HG03521 (cell line): ENCODE measurements at regions not wholly inside any gene's neighbourhood (a gene's known extent, or its start where the extent isn't known, plus 50 kb on each side); places are given as distances from the start of the nearest gene placed in this dataset.

Experiments used
- ATAC-seq: cut with Tn5 transposase; IDR thresholded peaks from one replicate; pipeline ENCODE4 v1.9.1; 2021; ENCODE audit warnings: mild to moderate bottlenecking, moderate library complexity; ENCODE audit not compliant: unreplicated experiment

DNA sequence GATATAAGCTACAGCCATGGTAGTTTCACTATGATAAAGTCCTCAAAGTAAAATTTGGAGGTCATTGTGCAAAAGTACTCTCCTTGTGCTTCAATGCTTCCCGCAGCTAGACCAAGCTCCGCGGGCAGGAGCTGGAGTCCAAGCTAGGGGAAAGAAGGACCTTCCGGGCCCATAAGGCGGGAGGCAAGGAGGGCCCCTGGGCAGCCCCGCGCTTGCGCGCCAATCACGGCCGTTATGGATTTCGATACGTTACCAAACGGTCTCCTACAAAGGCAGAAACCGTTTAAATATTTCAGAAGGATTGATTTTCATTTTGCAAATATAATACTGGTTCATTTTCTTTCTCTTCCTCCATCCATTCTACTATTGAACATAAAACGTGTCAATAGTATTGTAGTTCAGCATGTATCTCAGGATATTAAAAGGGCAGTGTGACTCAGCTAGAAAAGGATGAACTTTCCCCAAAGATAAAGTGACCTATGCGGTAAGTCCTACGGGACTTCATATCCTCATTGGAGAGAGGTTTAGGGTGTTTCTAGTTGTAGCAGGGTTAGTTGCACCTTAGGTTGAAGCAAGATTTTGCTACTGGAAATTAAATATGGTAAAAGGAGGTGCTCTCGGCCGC is 128.0 kb downstream of the KIF20B start:
- no peak for ATAC-seq

DNA sequence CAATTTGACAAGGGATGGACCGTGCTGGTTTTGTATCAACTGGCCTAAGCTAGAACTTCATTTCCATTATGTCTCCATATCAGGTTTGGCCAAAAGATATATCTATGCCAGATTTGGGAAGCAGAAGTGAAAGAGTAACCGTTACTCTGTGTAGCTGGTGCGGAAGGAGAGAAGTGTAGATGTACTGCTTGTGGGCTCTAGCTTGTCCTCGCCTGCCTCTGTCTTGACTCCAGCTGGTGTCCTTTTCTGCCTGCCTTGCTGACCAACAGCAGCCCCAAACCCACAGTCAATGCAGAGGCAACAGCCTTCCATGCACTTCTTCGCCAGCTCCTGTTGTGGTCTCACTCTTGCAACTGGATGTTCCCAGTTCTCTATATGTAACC is 128.5 kb downstream of the KIF20B start:
- ATAC-seq, result no peak

DNA sequence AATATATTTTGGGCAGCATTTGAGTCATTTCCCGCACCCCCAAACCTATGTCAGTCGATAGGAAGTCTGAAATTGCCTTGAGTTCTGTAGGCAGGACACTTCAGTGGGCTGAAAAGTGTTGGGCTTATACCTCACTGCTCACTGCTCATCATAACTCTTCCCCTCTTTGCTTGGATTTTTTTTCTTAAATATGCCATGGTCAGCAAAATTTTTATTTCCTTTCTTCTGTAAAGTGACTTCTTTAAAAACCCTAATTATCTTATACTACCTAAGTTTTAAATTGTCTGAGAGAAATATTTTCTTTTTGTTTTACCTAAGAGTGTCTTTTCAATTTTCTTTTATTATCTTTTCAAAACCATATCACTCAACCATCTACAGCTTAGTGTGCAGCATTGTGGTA is 129.2 kb downstream of the KIF20B start:
- no peak for ATAC-seq

DNA sequence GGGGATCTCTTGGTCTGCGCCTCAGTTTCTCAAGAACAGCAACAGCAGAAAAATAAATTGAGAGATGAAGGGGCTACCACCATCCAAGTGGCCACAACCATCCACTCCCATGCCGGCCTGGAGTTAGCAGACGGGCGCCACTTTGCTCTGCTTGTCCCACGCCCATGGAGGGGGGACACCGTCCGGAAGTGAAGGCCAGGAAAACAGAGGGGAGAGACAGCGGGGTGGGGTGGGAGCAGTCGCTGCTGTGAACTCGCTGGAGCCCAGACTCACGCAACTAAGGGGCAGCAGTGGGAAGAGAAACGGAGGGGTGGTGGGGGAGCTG is 135.4 kb downstream of the KIF20B start:
- no peak for ATAC-seq

DNA sequence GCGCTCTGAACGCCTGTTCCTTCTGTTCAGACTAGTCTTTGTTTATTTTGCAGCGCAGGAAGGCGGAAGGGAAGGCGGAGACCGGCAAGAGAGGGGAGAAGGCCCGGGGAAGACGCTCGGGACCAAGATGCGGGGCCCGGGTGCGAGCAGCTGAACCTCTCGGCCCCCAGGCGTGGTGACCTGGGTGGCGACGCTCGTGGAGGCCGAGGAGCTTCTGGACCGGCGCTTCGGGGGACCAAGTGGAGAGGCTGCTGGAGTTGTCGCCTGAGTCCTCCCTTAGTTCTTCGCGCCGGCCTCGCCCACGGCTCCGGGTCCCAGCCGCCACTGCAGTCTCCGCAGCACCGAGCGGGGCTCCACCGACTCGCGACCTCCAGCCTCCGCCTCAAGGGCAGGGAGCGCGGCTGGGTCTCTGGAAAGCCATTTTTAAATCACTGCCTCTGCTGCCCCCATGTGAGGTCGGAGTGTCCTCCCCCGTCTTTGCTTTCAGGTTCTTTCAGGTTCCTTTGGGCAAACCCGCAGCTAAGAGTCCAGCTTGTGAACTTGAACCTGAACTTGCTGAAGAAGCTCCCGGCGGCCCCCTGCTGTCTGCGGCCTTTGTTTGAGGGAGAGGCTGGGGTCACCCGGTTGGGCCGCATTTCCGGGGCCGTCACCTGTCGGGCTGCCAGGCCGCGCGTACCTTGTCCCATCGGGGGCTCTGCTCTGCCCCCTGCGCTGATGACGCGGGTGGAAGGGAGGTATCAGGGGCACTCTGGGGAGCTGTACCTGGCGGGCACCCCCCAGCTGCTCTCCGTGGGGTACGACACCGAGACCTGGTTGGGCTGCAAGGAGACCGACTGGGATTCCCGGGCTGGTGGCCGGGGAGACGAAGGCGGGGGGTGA is 136.0 kb downstream of the KIF20B start:
- ATAC-seq, result peak; percentile 41

DNA sequence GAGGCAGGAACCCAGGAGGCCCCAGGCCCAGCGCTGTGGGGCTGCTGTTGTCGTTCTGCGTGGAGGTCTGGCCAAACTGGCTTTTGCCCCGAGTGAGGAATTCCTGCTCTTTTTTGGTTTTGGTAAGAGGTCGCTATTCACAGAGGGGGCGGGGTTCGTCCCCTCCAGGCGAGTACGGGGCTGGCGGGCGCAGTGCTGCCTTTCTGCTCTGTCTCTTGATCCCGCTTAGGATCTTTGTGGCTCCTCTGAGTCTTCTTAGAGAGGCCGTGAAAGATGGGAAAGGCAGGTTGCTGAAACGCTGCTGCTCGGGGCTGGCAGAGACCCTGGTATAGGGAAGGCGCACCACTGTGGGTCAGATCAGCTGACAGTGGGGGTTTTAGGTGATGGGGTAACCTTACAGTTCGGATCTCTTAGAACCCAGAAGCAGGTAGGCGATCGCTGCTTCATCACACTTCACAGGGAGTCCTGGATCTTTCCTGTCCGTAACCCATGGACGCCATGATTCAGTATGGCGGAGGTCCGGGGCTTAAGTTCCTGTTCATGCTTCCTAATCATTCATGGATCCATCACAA is 136.7 kb downstream of the KIF20B start:
- ATAC-seq, result no peak

DNA sequence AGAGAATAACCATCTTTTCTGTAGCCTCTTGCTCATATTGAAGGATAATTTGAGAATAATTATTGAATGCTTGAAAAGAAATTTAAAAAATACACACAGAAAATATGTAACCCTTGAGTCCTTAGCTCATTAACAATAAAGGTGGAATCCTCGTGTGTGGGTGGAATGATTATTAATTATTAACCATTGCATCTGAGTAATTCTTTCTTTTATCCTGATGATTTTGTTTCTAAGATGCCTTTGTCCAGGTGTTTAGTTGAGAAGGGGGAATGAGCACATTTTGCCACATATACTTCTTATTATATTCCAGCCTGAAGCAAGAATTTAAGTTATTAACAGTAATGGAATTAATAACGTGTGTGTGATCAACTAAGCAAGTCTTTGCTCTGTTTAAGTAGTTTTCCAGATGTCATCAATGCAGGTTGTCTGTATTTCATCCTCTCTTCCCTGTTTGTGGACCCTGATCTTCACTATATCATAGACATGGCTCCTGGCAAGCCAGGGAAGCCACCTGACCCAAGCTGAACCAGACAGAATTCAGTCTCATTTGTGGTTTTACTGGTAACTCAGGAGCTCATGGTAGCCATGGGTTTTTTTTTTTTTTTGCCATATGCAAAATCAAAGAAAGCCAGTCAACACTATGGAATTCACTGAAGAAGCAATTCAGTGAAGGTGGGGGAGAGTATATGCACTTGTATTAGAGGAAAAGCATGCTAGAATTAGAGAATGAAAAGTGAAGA is 144.3 kb downstream of the KIF20B start:
- no peak for ATAC-seq

DNA sequence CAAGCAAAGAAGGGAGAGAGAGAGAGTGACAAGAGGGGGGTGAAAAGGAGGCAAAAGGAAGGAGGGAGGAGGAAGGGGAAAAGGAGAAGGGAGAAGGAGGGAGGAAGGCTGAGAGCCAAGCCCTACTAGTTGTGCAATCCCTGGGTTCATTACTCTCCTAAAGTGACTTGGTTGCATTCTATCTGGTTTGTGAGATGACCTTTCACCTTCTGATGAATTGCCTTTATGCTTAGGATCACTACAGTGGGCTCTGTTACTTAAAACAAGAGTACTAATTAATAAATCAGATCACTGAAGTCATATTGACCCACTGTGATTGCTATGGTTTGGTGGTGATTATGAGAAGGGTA is 144.9 kb downstream of the KIF20B start:
- no peak for ATAC-seq

DNA sequence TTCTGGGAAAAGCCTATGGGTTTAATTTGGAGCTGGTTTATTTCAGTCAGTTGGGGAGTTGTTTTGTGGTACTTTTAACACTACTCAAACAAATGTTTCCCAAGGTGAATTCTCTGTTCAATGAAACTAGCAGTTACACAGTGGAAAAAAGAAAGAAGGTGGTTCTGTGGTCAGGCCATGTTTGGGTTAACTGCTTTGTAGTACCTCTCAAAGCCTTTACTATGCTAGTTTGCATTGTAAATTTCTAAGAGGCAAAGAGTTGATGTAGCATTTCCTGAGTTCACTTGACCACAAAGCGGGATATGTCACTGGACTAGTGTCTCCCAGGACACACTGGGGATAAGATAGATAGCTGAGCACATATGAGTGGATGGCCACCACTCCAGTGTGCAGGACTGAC is 145.4 kb downstream of the KIF20B start:
- ATAC-seq, result no peak

DNA sequence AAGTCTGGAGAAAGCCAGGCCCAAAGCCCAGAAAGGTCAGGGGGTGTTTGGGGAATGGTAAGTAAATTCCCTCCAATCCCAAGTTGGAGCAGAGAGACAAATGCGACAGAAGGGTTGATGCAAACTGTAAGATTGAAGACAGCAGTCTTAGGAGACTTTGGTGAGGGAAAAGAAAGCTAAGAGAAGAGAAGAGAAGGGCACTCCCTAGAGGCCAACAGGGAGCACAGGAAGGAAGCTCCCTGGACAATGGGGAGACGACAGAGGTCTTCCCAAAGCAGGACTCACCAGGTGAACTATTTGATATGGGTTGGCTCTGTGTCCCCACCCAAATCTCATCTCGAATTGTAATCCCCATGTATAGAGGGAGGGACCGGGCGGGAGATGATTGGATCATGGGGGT is 151.5 kb downstream of the KIF20B start:
- ATAC-seq, result no peak

DNA sequence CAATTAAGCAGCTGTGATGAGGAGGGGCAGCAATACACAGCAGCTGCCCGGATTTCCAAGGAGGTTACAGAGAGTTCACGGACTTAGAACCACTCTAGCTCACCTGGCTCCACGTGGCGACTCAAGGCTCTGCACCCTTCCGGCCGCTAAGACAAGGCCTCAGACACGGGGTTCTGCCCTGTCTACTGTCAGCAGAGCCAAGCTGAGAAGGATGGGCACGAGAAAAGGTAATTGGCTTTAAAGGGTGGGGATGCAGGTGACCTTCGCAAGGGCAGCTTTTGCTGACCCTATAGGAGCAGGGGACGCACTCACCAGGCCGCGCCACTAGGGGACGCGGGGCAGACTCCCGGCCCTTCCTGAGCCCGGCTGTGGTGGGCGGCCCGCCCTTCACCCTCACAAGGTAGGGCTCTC is 152.4 kb downstream of the KIF20B start:
- ATAC-seq, result no peak

DNA sequence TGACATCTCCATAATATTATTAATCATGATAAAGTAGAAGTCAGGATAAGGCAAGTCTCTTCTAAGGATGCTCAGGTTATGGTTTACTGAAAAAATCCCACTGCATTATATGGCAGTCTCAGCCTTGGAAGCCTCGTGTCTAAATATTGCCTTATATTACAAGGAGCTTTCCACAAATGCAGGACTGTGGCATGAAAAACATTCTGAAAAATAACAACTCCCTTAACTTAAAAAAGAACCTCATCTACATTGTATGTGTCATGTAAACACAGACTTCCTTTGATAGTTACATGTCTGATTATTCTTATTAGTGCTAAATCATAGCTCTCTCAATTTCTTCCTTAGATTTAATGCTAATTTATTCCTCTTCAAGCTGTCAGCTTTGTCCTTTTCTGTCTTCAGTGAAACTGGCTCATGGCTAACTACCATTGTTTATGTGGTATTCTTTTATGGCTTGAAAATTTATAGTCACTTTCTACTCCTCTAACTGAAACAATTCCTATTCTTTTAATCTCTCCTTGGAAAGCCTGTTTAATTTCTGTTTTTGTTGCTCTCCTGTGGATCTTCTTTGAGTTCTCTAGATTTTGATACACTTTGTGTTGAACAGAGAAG is 156.1 kb downstream of the KIF20B start:
- no peak for ATAC-seq

DNA sequence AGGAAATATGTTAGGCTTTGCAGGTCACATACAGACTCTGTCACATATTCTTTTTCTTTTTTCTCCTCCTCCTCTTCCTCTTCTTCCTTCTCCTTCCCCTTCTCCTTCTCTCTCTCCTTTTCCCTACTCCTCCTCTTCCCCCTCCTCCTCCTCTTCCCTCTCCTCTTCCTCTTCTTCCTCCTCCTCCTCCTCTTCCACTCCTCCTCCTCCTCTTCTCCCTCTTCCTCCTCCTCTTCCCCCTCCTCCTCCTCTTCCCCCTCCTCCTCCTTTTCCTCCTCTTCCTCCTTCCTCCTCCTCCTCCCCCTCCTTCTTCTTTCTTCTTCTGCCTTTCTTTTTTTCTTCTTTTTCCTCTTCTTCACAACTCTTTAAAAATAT is 159.8 kb downstream of the KIF20B start:
- ATAC-seq, result no peak

DNA sequence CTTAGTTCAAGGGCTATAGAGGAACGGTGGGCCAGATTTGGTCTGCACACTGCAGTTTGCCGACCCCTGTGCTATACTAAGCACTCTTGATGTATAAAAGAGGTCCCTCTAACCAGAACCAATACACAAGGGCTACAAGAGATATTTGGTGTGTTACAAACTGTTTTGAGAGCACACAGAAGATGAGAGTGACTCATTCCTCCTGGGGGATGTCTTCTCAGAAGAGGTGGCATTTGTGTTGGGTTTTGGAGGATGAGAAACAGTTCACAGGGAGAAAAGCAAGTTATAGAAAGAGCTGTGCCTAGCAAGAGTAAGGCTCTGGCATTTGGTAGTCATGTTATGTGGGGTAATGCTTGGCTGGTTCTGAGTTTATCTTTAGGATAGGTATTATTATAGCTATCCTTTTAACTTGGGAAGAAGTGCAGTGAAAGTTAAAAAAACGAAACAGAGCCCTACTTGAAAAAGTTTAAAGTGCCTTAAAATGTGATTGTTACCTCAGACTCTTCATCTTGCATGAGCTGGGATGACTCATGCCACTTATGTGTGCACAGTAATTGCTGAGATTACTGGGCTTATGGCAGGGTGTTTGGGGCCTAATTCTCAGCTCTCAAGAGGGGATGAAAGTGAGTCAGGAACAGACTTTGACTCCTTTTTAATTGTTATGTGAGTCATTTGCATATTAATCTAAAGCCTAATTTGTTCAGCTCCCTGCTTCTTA is 160.4 kb downstream of the KIF20B start:
- no peak for ATAC-seq

DNA sequence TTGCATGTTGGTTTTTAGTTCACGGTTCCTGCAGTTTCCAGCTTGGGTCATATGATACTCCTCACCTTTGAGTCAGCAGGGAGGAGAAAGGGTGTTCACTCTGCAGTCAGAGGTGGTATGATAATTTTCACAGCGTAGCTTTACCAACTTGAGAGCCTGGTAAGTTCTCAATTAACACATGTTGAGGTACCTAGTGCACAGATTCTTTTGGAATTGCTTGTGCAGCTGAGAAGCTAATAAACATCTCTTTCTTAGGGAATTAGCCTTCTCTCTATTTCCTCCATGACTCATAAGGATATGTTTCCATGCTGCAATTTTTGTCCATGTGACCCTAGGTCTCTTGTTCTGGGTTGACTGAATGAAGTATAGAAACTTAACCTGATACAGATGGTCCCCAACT is 166.6 kb downstream of the KIF20B start:
- no peak for ATAC-seq

DNA sequence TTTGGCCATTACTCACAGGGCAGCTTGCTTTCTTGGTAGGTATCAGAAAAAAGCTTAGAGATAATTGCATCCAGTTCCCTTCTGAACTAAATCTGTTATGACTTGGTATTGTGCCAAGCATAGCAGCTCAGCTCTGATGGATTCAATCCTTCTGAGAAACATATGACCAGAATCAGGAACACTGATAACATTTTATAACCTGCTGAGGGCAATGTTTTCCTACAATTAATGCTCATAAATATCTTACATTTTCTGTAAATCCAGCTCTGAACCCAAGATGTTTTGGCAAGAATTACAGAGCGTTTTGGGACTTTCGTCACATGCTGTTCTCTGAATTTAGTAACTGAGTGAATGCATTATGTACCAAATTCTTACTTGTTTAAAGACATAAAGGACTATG is 167.8 kb downstream of the KIF20B start:
- ATAC-seq, result no peak

DNA sequence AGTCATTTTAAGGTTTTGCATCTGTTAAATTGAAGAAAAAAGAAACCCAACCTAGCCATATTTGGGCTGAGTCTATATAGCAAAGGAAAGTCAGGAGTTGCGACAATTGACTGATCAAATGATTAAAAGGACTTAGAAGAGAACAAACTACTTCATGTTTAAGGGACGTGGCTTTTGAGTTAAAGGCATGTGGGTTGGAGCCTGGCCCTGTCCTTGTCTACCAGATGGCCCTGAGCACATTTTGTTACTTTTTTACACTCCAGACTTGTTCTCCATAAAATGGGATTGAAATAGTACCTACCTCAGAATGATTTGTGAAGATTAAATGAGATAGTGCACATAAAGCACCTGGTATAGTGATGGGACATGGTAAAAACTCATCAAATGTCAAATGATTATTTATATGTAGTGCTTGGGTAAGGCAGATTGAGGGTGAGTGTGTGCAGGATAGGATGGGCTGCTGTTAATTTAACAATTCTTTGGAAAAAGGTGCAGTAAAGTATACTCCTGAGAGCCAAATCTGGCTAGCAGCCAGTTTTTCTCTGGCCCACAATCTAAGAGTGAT is 168.3 kb downstream of the KIF20B start:
- no peak for ATAC-seq

DNA sequence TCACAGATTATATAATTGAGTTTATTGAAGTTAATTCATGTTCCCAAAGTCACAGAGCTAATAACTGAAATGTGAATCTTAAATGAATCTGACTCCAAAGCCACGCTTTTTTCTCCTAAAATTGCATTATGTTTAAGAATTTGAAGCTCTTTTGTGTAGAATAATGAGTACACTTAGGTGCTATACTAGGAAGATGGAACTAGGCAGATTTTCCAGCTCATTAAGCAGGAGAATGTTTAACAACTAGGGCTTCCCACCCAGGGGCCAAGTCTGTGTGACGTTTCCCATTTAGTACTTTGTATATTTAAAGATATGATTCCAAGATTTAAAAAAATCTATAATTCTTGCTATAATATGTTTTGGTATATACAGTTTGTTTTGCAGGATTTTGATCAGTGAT is 169.5 kb downstream of the KIF20B start:
- ATAC-seq, result no peak

DNA sequence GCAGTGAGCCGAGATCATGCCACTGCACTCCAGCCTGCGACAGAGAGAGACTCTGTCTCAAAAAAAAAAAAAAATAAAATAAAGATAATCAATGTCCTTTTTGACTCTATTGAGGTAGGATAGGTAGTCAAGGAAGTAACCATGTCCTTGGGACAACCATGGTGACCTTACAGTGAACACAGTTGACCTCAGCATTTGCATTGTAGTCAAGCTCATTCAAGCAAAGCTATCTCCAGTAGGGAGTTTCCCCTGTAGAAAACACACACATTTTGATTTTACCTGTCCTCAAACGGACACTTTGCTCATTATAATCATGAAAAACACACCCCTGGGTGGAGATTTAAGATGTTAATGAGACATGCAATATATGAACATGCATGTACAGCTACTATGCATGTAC is 171.7 kb downstream of the KIF20B start:
- ATAC-seq, result no peak

DNA sequence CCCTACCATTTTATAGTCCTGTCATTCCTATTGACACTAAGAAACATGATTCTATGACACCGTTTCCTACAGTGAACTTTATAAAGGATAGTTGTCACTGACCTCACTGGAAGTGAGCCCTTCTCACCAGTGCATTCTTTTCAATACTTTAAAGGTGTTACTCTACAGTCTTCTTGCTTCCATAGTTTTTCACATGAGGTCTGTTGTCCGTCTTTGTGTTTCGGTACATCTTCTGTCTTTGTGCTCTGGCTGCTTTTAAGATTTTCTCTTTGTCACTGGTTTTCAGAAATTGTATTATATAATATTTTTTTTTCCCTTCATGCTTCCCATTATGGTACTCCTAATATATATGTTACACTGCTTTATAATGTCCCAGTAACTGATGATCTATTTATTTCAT is 174.2 kb downstream of the KIF20B start:
- ATAC-seq, result no peak

DNA sequence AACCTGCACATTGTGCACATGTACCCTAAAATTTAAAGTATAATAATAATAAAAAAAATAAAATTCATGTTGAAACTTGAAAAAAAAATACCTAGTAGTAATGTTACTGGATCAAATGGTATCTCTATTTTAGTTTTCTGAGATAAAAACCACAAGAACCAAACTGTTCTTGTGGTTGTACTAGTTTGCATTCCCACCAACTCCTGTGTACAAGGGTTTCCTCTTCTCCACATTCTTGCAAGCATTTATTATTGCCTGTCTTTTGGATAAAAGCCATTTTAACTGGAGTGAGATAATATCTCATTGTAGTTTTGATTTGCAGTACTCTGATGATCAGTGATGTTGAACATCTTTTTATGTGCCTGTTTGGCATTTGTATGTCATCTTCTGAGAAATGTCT is 177.7 kb downstream of the KIF20B start:
- ATAC-seq, result no peak
